Neutrophil (primary cell): ENCODE measurements at regions not wholly inside any gene's neighbourhood (a gene's known extent, or its start where the extent isn't known, plus 50 kb on each side); places are given as distances from the start of the nearest gene placed in this dataset.
"Not testable (repeated sequence)": the region's sequence is repeated elsewhere in the genome, so short reads cannot be mapped to it uniquely, and the experiment has no call there.

ENCODE experiments used
- H3K27ac ChIP-seq: fragments of 200-600 bp; sonication (generic); 2 replicates; pipeline ENCODE4 v1.5.1; 2016; ENCODE audit warnings: mild to moderate bottlenecking, moderate library complexity
- H3K27me3 ChIP-seq: fragments of 200-600 bp; sonication (generic); 2 replicates; pipeline ENCODE4 v1.6.0; 2016; ENCODE audit warnings: mild to moderate bottlenecking
- H3K36me3 ChIP-seq: fragments of 200-600 bp; sonication (generic); 2 replicates; pipeline ENCODE4 v1.5.1; 2017
- H3K4me1 ChIP-seq, 2 experiments: fragments of 200-600 bp in 1 of 2; sonication (generic) in 1 of 2; 1 replicate in 1 of 2; 2 replicates in 1 of 2; pipeline versions ENCODE4 v1.5.1 to v1.6.1; 2013 to 2016; ENCODE audit warnings: low read depth in 1 of 2, low read length in 1 of 2, mild to moderate bottlenecking in 1 of 2, moderate library complexity in 1 of 2; ENCODE audit not compliant: control insufficient read depth in 1 of 2, insufficient read depth in 1 of 2
- H3K4me3 ChIP-seq, 2 experiments: fragments of 200-600 bp in 1 of 2; sonication (generic) in 1 of 2; 1 replicate in 1 of 2; 2 replicates in 1 of 2; pipeline ENCODE4 v1.5.1; 2013 to 2016; ENCODE audit warnings: low read depth in 1 of 2, low read length in 1 of 2, mild to moderate bottlenecking in 1 of 2, moderate library complexity in 1 of 2
- H3K9me3 ChIP-seq: fragments of 200-600 bp; sonication (generic); 2 replicates; pipeline ENCODE4 v1.5.1; 2016
- CTCF ChIP-seq: fragments of 200-600 bp; sonication (generic); IDR thresholded peaks from 2 replicates; pipeline ENCODE4 v1.5.1; 2016; ENCODE audit warnings: antibody characterized with exemption

DNA sequence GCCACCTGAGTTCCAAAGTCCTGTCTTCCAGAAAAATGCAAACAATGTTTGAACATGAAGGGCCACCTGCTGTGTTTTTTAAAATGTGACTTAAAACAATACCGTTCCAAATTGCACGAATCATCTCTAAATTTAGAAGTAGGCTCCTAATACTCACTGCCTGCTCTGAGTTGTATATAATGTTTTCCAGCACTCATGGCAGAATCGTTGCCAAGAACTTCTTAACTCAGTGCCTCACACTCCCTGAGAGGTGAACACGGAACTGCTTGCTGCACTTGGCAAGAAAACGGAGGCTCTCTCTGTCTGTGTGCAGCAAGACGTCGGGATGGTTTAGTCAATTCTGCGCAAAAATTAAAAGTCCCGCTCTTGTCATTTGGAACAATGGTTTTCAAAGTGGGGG lies 757.3 kb upstream of the AUTS2 start:
- H3K9me3 ChIP-seq = no peaks in the 10 kb centered on the region
- H3K27ac ChIP-seq = no peak overlapping the region
- TF ChIP-seq CTCF = no peak
- no peaks in the 10 kb centered on the region for H3K27me3 ChIP-seq
- no peaks in the 10 kb centered on the region for H3K4me1 ChIP-seq
- no peaks in the 10 kb centered on the region for H3K36me3 ChIP-seq
- H3K4me3 ChIP-seq = no peak overlapping the region

GRCh38 chr7:68843985-68844384 lies 754.3 kb upstream of the AUTS2 start:
- H3K36me3 ChIP-seq = not testable (repeated sequence)

GRCh38 chr7:68846811-68847325 lies 751.4 kb upstream of the AUTS2 start:
- TF ChIP-seq CTCF = no peak
- H3K4me3 ChIP-seq = no peak overlapping the region
- no peak overlapping the region for H3K27ac ChIP-seq
- no peaks in the 10 kb centered on the region for H3K4me1 ChIP-seq
- H3K9me3 ChIP-seq = no peaks in the 10 kb centered on the region
- no peaks in the 10 kb centered on the region for H3K27me3 ChIP-seq
- H3K36me3 ChIP-seq = no peaks in the 10 kb centered on the region

More at GRCh38 chr7:68843985-68844384, 754.3 kb upstream of the AUTS2 start:
- not testable (repeated sequence) for H3K27ac ChIP-seq, H3K9me3 ChIP-seq, H3K4me1 ChIP-seq, H3K4me3 ChIP-seq, H3K27me3 ChIP-seq

GRCh38 chr7:68853254-68853653 lies 745.0 kb upstream of the AUTS2 start:
- no peak for TF ChIP-seq CTCF
- no peaks in the 10 kb centered on the region for H3K27me3 ChIP-seq
- H3K27ac ChIP-seq = no peak overlapping the region
- no peak overlapping the region for H3K4me3 ChIP-seq
- H3K36me3 ChIP-seq = no peaks in the 10 kb centered on the region
- no peaks in the 10 kb centered on the region for H3K4me1 ChIP-seq
- no peaks in the 10 kb centered on the region for H3K9me3 ChIP-seq

- TF ChIP-seq CTCF = no peak
- no peaks in the 10 kb centered on the region for H3K9me3 ChIP-seq
- no peak overlapping the region for H3K27ac ChIP-seq
Observed at GRCh38 chr7:68857571-68857970, 740.7 kb upstream of the AUTS2 start.

DNA sequence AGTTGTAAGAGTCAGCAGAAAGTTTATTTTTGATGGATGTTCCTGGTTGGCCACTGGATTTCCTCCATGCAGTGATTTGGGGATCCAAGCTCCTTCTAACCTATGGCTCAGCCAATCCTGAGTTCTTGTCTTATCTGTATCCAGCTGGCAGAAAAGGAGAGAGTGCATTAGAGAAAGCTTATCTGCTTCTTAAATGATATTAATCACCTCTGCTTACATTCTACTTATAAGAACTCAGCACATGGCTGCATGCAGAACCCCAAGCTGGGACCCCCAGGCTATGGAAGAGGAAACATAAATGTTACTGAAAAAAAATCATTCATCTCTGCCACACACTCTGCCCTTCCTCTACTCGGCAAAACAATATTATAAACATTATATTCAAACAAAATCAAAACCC lies 739.8 kb upstream of the AUTS2 start:
- no peak for TF ChIP-seq CTCF
- no peaks in the 10 kb centered on the region for H3K27me3 ChIP-seq
- H3K4me1 ChIP-seq = no peaks in the 10 kb centered on the region

More at GRCh38 chr7:68857571-68857970, 740.7 kb upstream of the AUTS2 start:
- Histone ChIP-seq H3K4me1 (no peaks in the 10 kb centered on the region), H3K36me3 (no peaks in the 10 kb centered on the region), H3K27me3 (no peaks in the 10 kb centered on the region), H3K4me3 (no peak overlapping the region)

More for the DNA sequence above, 739.8 kb upstream of the AUTS2 start:
- no peak overlapping the region for H3K27ac ChIP-seq
- no peaks in the 10 kb centered on the region for H3K9me3 ChIP-seq
- H3K36me3 ChIP-seq = no peaks in the 10 kb centered on the region
- H3K4me3 ChIP-seq = no peak overlapping the region
